Fibroblast of skin of left biceps (primary cell): ENCODE measurements at regions not wholly inside any gene's neighbourhood (a gene's known extent, or its start where the extent isn't known, plus 50 kb on each side); places are given as distances from the start of the nearest gene placed in this dataset.
A peak's percentile ranks its signal among the peaks of the same experiment; 100 is the strongest.

Experiments used
- DNase-seq, 2 experiments: peaks; one replicate each; pipeline ENCODE4 v3.0.0-alpha.2; 2013; ENCODE audit warnings: low read depth in 2 of 2

GRCh38 chr15:91521996-91522395 is 331.5 kb upstream of the SLCO3A1 start:
- DNase-seq: peak; percentile 74 to 76

GRCh38 chr15:91522605-91523332 is 330.7 kb upstream of the SLCO3A1 start:
- DNase-seq: peak in 1 of 2 experiments; percentile 55

- DNase-seq: no peak
Measured at GRCh38 chr15:91523596-91523995, 329.9 kb upstream of the SLCO3A1 start.

GRCh38 chr15:91524534-91524933 is 329.0 kb upstream of the SLCO3A1 start:
- no peak for DNase-seq

GRCh38 chr15:91525751-91526150 is 327.8 kb upstream of the SLCO3A1 start:
- DNase-seq: no peak

- DNase-seq: no peak
Measured at GRCh38 chr15:91526424-91526823, 327.1 kb upstream of the SLCO3A1 start.

- DNase-seq: no peak
Measured at GRCh38 chr15:91528801-91529200, 324.7 kb upstream of the SLCO3A1 start.

GRCh38 chr15:91529534-91529933 is 324.0 kb upstream of the SLCO3A1 start:
- DNase-seq: no peak

- no peak for DNase-seq
Measured at GRCh38 chr15:91530279-91530678, 323.2 kb upstream of the SLCO3A1 start.

GRCh38 chr15:91530956-91531582 is 322.4 kb upstream of the SLCO3A1 start:
- DNase-seq: no peak

- DNase-seq: no peak
Measured at GRCh38 chr15:91534235-91534634, 319.3 kb upstream of the SLCO3A1 start.

GRCh38 chr15:91534976-91535375 is 318.5 kb upstream of the SLCO3A1 start:
- no peak for DNase-seq

GRCh38 chr15:91535856-91536500 is 317.5 kb upstream of the SLCO3A1 start:
- DNase-seq: no peak

- DNase-seq: no peak
Measured at GRCh38 chr15:91537856-91538255, 315.7 kb upstream of the SLCO3A1 start.

GRCh38 chr15:91538782-91539181 is 314.7 kb upstream of the SLCO3A1 start:
- DNase-seq: no peak

GRCh38 chr15:91541286-91541685 is 312.2 kb upstream of the SLCO3A1 start:
- no peak for DNase-seq

- no peak for DNase-seq
Measured at GRCh38 chr15:91542226-91542625, 311.3 kb upstream of the SLCO3A1 start.

GRCh38 chr15:91547356-91547755 is 306.2 kb upstream of the SLCO3A1 start:
- DNase-seq: no peak

- no peak for DNase-seq
Measured at GRCh38 chr15:91548549-91548948, 305.0 kb upstream of the SLCO3A1 start.

- no peak for DNase-seq
Measured at GRCh38 chr15:91549581-91549980, 303.9 kb upstream of the SLCO3A1 start.

- DNase-seq: no peak
Measured at GRCh38 chr15:91552555-91552954, 301.0 kb upstream of the SLCO3A1 start.

- no peak for DNase-seq
Measured at GRCh38 chr15:91553196-91553854, 300.2 kb upstream of the SLCO3A1 start.
